GM18520 (cell line): ENCODE measurements at regions not wholly inside any gene's neighbourhood (a gene's known extent, or its start where the extent isn't known, plus 50 kb on each side); places are given as distances from the start of the nearest gene placed in this dataset.
"Not testable (repeated sequence)": the region's sequence is repeated elsewhere in the genome, so short reads cannot be mapped to it uniquely, and the experiment has no call there.

Experiments used
- ATAC-seq: cut with Tn5 transposase; IDR thresholded peaks from one replicate; pipeline ENCODE4 v1.9.1; 2021; ENCODE audit not compliant: unreplicated experiment

- ATAC-seq = no peak
Measured at GRCh38 chr6:121544691-121545090, 109.2 kb downstream of the GJA1 start.

GRCh38 chr6:121548131-121548530, 112.7 kb downstream of the GJA1 start:
- no peak for ATAC-seq

- no peak for ATAC-seq
Measured at GRCh38 chr6:121549736-121550135, 114.3 kb downstream of the GJA1 start.

GRCh38 chr6:121550491-121551010, 115.1 kb downstream of the GJA1 start:
- ATAC-seq = no peak

- ATAC-seq = no peak
Measured at GRCh38 chr6:121555201-121555600, 119.8 kb downstream of the GJA1 start.

GRCh38 chr6:121556149-121556548, 120.7 kb downstream of the GJA1 start:
- ATAC-seq = not testable (repeated sequence)

GRCh38 chr6:121557146-121557940, 121.9 kb downstream of the GJA1 start:
- ATAC-seq = no peak

GRCh38 chr6:121559611-121560269, 124.3 kb downstream of the GJA1 start:
- no peak for ATAC-seq

GRCh38 chr6:121560476-121560875, 125.0 kb downstream of the GJA1 start:
- no peak for ATAC-seq

GRCh38 chr6:121563286-121563685, 127.8 kb downstream of the GJA1 start:
- ATAC-seq = no peak

- ATAC-seq = not testable (repeated sequence)
Measured at GRCh38 chr6:121564529-121564928, 129.1 kb downstream of the GJA1 start.

- ATAC-seq = no peak
Measured at GRCh38 chr6:121571455-121571854, 136.0 kb downstream of the GJA1 start.

GRCh38 chr6:121573481-121573880, 138.0 kb downstream of the GJA1 start:
- ATAC-seq = no peak

GRCh38 chr6:121578216-121578615, 142.8 kb downstream of the GJA1 start:
- ATAC-seq = no peak

GRCh38 chr6:121579478-121579877, 144.0 kb downstream of the GJA1 start:
- no peak for ATAC-seq

GRCh38 chr6:121581327-121581726, 145.9 kb downstream of the GJA1 start:
- ATAC-seq = no peak

GRCh38 chr6:121582262-121582661, 146.8 kb downstream of the GJA1 start:
- ATAC-seq = no peak

GRCh38 chr6:121584586-121585369, 149.3 kb downstream of the GJA1 start:
- no peak for ATAC-seq

- ATAC-seq = no peak
Measured at GRCh38 chr6:121590438-121590837, 155.0 kb downstream of the GJA1 start.

- no peak for ATAC-seq
Measured at GRCh38 chr6:121590916-121591315, 155.5 kb downstream of the GJA1 start.

- ATAC-seq = no peak
Measured at GRCh38 chr6:121592261-121592935, 157.0 kb downstream of the GJA1 start.
